ENCODE measurements at regions not wholly inside any gene's neighbourhood (a gene's known extent, or its start where the extent isn't known, plus 50 kb on each side); places are given as distances from the start of the nearest gene placed in this dataset.

DNA sequence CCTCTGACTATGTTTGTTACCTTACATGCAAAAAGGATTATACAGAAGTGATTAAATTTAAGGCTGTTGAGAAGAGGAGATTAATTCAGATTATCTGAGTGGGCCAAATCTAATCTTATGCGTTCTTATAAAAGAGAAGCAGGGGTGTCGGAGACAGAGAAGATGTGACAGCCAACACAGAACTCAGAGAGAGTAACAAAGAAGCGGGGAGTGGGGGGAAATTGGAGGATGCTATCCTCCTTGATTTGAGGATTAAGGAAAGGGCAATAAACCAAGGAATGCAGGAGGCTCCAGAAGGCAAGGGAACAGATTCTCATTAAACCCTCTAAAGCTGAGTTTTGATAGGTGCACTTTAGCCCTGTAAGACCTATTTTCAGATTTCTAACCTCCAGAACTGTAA is 291.3 kb upstream of the REG3G start:
- Histone ChIP-seq H3K9me3 (ENCODE audit: low read length) (no peaks in the 10 kb centered on the region), H3K27ac (ENCODE audit: low read depth, low read length, poor library complexity, severe bottlenecking) (no peak overlapping the region), H3K4me2 (ENCODE audit: low read length) (no peak overlapping the region), H3K4me3 (ENCODE audit: low read depth, low read length, poor library complexity, severe bottlenecking) (no peak overlapping the region), H3K27me3 (ENCODE audit: insufficient read depth, low read length) (no peaks in the 10 kb centered on the region), H4K20me1 (ENCODE audit: insufficient read depth, low read length) (no peaks in the 10 kb centered on the region), H3K36me3 (ENCODE audit: insufficient read depth, low read length) (no peaks in the 10 kb centered on the region), H2AFZ (ENCODE audit: low read length) (no peak overlapping the region), H3K79me2 (ENCODE audit: insufficient read depth, low read length) (no peaks in the 10 kb centered on the region), H3K9ac (ENCODE audit: low read length) (no peak overlapping the region), H3K9me2 (ENCODE audit: low read depth, low read length) (no peaks in the 10 kb centered on the region), H3K4me1 (ENCODE audit: insufficient read depth, low read length, severe bottlenecking) (no peaks in the 10 kb centered on the region), H3F3A (ENCODE audit: insufficient read depth, low read length) (no peaks in the 10 kb centered on the region)
- TF ChIP-seq EZH2 (IDR thresholded peaks at IDR 0.05; ENCODE audit: borderline replicate concordance, low read length), result no peak
- TF ChIP-seq, protein P1, sequence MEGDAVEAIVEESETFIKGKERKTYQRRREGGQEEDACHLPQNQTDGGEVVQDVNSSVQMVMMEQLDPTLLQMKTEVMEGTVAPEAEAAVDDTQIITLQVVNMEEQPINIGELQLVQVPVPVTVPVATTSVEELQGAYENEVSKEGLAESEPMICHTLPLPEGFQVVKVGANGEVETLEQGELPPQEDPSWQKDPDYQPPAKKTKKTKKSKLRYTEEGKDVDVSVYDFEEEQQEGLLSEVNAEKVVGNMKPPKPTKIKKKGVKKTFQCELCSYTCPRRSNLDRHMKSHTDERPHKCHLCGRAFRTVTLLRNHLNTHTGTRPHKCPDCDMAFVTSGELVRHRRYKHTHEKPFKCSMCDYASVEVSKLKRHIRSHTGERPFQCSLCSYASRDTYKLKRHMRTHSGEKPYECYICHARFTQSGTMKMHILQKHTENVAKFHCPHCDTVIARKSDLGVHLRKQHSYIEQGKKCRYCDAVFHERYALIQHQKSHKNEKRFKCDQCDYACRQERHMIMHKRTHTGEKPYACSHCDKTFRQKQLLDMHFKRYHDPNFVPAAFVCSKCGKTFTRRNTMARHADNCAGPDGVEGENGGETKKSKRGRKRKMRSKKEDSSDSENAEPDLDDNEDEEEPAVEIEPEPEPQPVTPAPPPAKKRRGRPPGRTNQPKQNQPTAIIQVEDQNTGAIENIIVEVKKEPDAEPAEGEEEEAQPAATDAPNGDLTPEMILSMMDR (IDR thresholded peaks at IDR 0.05; ENCODE audit: low read length), result no peak

DNA sequence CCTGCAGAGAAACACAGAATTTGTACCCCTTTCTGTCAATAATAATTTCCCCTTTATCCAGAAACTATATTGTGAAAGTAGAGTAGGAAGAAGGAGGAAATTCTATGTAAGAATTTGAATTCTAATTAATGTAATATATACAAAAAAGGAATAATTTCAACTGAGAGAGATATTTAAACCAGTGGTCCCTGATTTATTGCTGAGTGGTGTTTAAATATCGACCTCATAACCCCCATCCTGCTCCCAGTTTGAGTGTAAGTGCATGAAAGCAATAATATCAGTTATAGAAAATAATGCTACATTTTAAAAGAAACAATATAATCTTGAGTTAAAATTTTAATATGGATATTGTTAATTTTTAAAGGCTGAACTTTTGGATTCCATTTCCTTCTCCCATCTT is 286.2 kb upstream of the REG3G start:
- Histone ChIP-seq H3K79me2 (ENCODE audit: insufficient read depth, low read length) (no peaks in the 10 kb centered on the region), H3K4me3 (ENCODE audit: low read depth, low read length, poor library complexity, severe bottlenecking) (no peak overlapping the region), H3K9me3 (ENCODE audit: low read length) (no peaks in the 10 kb centered on the region), H3K9me2 (ENCODE audit: low read depth, low read length) (no peaks in the 10 kb centered on the region), H3K4me1 (ENCODE audit: insufficient read depth, low read length, severe bottlenecking) (no peaks in the 10 kb centered on the region), H3K4me2 (ENCODE audit: low read length) (no peak overlapping the region), H3K9ac (ENCODE audit: low read length) (no peak overlapping the region), H2AFZ (ENCODE audit: low read length) (no peak overlapping the region), H3K36me3 (ENCODE audit: insufficient read depth, low read length) (no peaks in the 10 kb centered on the region), H4K20me1 (ENCODE audit: insufficient read depth, low read length) (no peaks in the 10 kb centered on the region), H3F3A (ENCODE audit: insufficient read depth, low read length) (no peaks in the 10 kb centered on the region), H3K27me3 (ENCODE audit: insufficient read depth, low read length) (no peaks in the 10 kb centered on the region), H3K27ac (ENCODE audit: low read depth, low read length, poor library complexity, severe bottlenecking) (no peak overlapping the region)
- TF ChIP-seq EZH2 (IDR thresholded peaks at IDR 0.05; ENCODE audit: borderline replicate concordance, low read length), result no peak
- TF ChIP-seq, protein P1 (IDR thresholded peaks at IDR 0.05; ENCODE audit: low read length), result no peak

DNA sequence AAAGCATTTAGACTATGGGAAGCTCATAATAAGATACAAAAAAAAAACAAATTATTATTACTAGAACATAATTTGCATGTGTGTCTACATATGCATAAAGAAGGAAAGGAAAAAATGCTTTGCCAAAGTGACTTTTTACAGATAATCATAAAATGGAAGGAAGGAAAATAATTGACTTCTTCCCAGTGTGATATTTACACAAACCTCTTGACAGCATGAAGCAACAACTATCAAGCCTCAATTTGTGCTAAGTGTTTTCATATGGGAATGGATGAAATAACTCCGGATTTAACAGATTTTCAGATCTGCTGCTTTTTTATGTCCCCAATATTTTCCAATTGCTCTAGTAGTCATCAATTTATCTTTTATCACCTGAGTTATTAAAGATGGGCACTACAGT is 275.9 kb upstream of the REG3G start:
- H3K4me2 ChIP-seq (ENCODE audit: low read length), result no peak overlapping the region
- no peaks in the 10 kb centered on the region for H3K27me3 ChIP-seq (ENCODE audit: insufficient read depth, low read length)
- H3K9ac ChIP-seq (ENCODE audit: low read length), result no peak overlapping the region
- no peak overlapping the region for H2AFZ ChIP-seq (ENCODE audit: low read length)
- TF ChIP-seq, protein P1 (IDR thresholded peaks at IDR 0.05; ENCODE audit: low read length), result no peak
- no peak for TF ChIP-seq EZH2 (IDR thresholded peaks at IDR 0.05; ENCODE audit: borderline replicate concordance, low read length)
- no peaks in the 10 kb centered on the region for H3F3A ChIP-seq (ENCODE audit: insufficient read depth, low read length)
- no peaks in the 10 kb centered on the region for H3K79me2 ChIP-seq (ENCODE audit: insufficient read depth, low read length)
- H3K9me3 ChIP-seq (ENCODE audit: low read length), result no peaks in the 10 kb centered on the region
- no peak overlapping the region for H3K4me3 ChIP-seq (ENCODE audit: low read depth, low read length, poor library complexity, severe bottlenecking)
- no peaks in the 10 kb centered on the region for H4K20me1 ChIP-seq (ENCODE audit: insufficient read depth, low read length)
- H3K27ac ChIP-seq (ENCODE audit: low read depth, low read length, poor library complexity, severe bottlenecking), result no peak overlapping the region
- H3K36me3 ChIP-seq (ENCODE audit: insufficient read depth, low read length), result no peaks in the 10 kb centered on the region
- H3K9me2 ChIP-seq (ENCODE audit: low read depth, low read length), result no peaks in the 10 kb centered on the region
- no peaks in the 10 kb centered on the region for H3K4me1 ChIP-seq (ENCODE audit: insufficient read depth, low read length, severe bottlenecking)

Data from OCI-LY1 (cell line).